HepG2 (cell line): ENCODE measurements at regions not wholly inside any gene's neighbourhood (a gene's known extent, or its start where the extent isn't known, plus 50 kb on each side); places are given as distances from the start of the nearest gene placed in this dataset.

ENCODE experiments used
- HDAC2 ChIP-seq: sonication (generic); formaldehyde crosslinking; IDR thresholded peaks from 2 replicates; pipeline ENCODE4 v1.4.0; 2020; ENCODE audit warnings: missing genetic modification reagents
- PBX3 ChIP-seq: sonication (generic); formaldehyde crosslinking; IDR thresholded peaks from 2 replicates; pipeline ENCODE4 v1.8.1; 2023; ENCODE audit warnings: missing genetic modification reagents, inconsistent platforms, borderline replicate concordance
- RFX5 ChIP-seq: IDR thresholded peaks from 2 replicates; pipeline ENCODE4 v1.6.1; 2011; ENCODE audit warnings: low read depth, low read length, improper control_type of control experiment
- ZBTB7B ChIP-seq: sonication (generic); formaldehyde crosslinking; IDR thresholded peaks from 2 replicates; pipeline ENCODE4 v1.4.0; 2020; ENCODE audit warnings: missing genetic modification reagents
- ZNF121 ChIP-seq: sonication (generic); formaldehyde crosslinking; IDR thresholded peaks from 2 replicates; pipeline ENCODE4 v1.5.0; 2020; ENCODE audit warnings: mild to moderate bottlenecking, missing genetic modification reagents
- ZNF543 ChIP-seq: sonication (generic); formaldehyde crosslinking; IDR thresholded peaks from 2 replicates; pipeline ENCODE4 v1.4.0; 2020; ENCODE audit warnings: mild to moderate bottlenecking, missing genetic modification reagents
- ZNF780A ChIP-seq: sonication (generic); formaldehyde crosslinking; IDR thresholded peaks from 2 replicates; pipeline ENCODE4 v1.8.0; 2022; ENCODE audit warnings: mild to moderate bottlenecking, missing genetic modification reagents, moderate library complexity

- TF ChIP-seq HDAC2 (CRISPR knock-in tag) (no peak), ZNF780A (CRISPR knock-in tag) (no peak), PBX3 (CRISPR knock-in tag) (no peak), ZNF543 (CRISPR knock-in tag) (no peak), ZBTB7B (CRISPR knock-in tag) (no peak), RFX5 (no peak), ZNF121 (CRISPR knock-in tag) (no peak)
Observed at GRCh38 chr14:49966971-49967630, 74.2 kb downstream of the ARF6 start.
